Central memory CD8-positive, alpha-beta T cell (primary cell): ENCODE measurements at regions not wholly inside any gene's neighbourhood (a gene's known extent, or its start where the extent isn't known, plus 50 kb on each side); places are given as distances from the start of the nearest gene placed in this dataset.
"Not testable (repeated sequence)": the region's sequence is repeated elsewhere in the genome, so short reads cannot be mapped to it uniquely, and the experiment has no call there.

Source experiments
- ATAC-seq: fragments of 150-1000 bp; cut with Tn5 transposase; replicated peaks from 2 replicates; pipeline ENCODE4 v1.10.0; 2022; ENCODE audit warnings: mild to moderate bottlenecking, moderate FRiP score, moderate number of reproducible peaks; ENCODE audit not compliant: poor library complexity, severe bottlenecking; ENCODE audit errors: extremely low read depth
- DNase-seq, 2 donors: peaks; one replicate each; pipeline ENCODE4 v3.0.0; 2021; ENCODE audit warnings: low spot score in 2 of 2
- H3K27ac Mint-ChIP-seq: one replicate; pipeline ENCODE4 v1.8.0; 2022; ENCODE audit warnings: low read depth, mild to moderate bottlenecking, moderate library complexity, mixed read lengths
- H3K27me3 Mint-ChIP-seq: one replicate; pipeline ENCODE4 v1.8.0; 2022; ENCODE audit warnings: mixed read lengths
- H3K36me3 Mint-ChIP-seq: one replicate; pipeline ENCODE4 v1.8.0; 2022; ENCODE audit warnings: mild to moderate bottlenecking, moderate library complexity, mixed read lengths; ENCODE audit not compliant: insufficient read depth
- H3K4me1 Mint-ChIP-seq: one replicate; pipeline ENCODE4 v1.8.0; 2022; ENCODE audit warnings: mixed read lengths
- H3K4me3 Mint-ChIP-seq: one replicate; pipeline ENCODE4 v1.8.0; 2022; ENCODE audit warnings: mild to moderate bottlenecking, moderate library complexity, mixed read lengths
- H3K9me3 Mint-ChIP-seq: one replicate; pipeline ENCODE4 v1.8.0; 2022; ENCODE audit warnings: mixed read lengths

GRCh38 chr4:12431259-12431658 lies 1002.6 kb upstream of the HS3ST1 start:
- ATAC-seq, H3K4me3 Mint-ChIP-seq, DNase-seq, H3K27me3 Mint-ChIP-seq, H3K4me1 Mint-ChIP-seq, H3K36me3 Mint-ChIP-seq, H3K27ac Mint-ChIP-seq: not testable (repeated sequence)
- peaks cover 36% of the 10 kb centered on the region for H3K9me3 Mint-ChIP-seq

- no peak for DNase-seq
- H3K9me3 Mint-ChIP-seq, result peaks cover 19% of the 10 kb centered on the region
- H3K36me3 Mint-ChIP-seq, result no peaks in the 10 kb centered on the region
- ATAC-seq, result no peak
- no peak overlapping the region for H3K4me3 Mint-ChIP-seq
- H3K4me1 Mint-ChIP-seq, result no peaks in the 10 kb centered on the region
- no peak overlapping the region for H3K27ac Mint-ChIP-seq
- no peaks in the 10 kb centered on the region for H3K27me3 Mint-ChIP-seq
These were observed 992.7 kb upstream of the HS3ST1 start for GRCh38 chr4:12421364-12421763.

- Mint-ChIP-seq H3K4me3 (no peak overlapping the region), H3K4me1 (no peaks in the 10 kb centered on the region), H3K27me3 (no peaks in the 10 kb centered on the region), H3K27ac (no peak overlapping the region), H3K36me3 (no peaks in the 10 kb centered on the region), H3K9me3 (peaks cover 16% of the 10 kb centered on the region)
- ATAC-seq (no peak), DNase-seq (no peak)
These were observed 988.1 kb upstream of the HS3ST1 start for GRCh38 chr4:12416755-12417154.

GRCh38 chr4:12414181-12414812 lies 985.6 kb upstream of the HS3ST1 start:
- Mint-ChIP-seq H3K4me3 (no peak overlapping the region), H3K36me3 (no peaks in the 10 kb centered on the region)

GRCh38 chr4:12411072-12411471 lies 982.4 kb upstream of the HS3ST1 start:
- no peaks in the 10 kb centered on the region for H3K36me3 Mint-ChIP-seq
- H3K27me3 Mint-ChIP-seq, result no peaks in the 10 kb centered on the region
- no peak for ATAC-seq
- H3K9me3 Mint-ChIP-seq, result peaks cover 4% of the 10 kb centered on the region
- H3K4me3 Mint-ChIP-seq, result no peak overlapping the region
- DNase-seq, result no peak
- H3K4me1 Mint-ChIP-seq, result no peaks in the 10 kb centered on the region
- no peak overlapping the region for H3K27ac Mint-ChIP-seq

More at GRCh38 chr4:12414181-12414812, 985.6 kb upstream of the HS3ST1 start:
- Mint-ChIP-seq H3K27ac (no peak overlapping the region), H3K9me3 (peaks cover 4% of the 10 kb centered on the region), H3K4me1 (no peaks in the 10 kb centered on the region), H3K27me3 (no peaks in the 10 kb centered on the region)
- no peak for DNase-seq
- no peak for ATAC-seq

- peaks cover 4% of the 10 kb centered on the region for H3K9me3 Mint-ChIP-seq
- no peaks in the 10 kb centered on the region for H3K36me3 Mint-ChIP-seq
- ATAC-seq (no peak), DNase-seq (no peak)
- no peak overlapping the region for H3K27ac Mint-ChIP-seq
- H3K4me3 Mint-ChIP-seq, result no peak overlapping the region
- H3K4me1 Mint-ChIP-seq, result no peaks in the 10 kb centered on the region
- no peaks in the 10 kb centered on the region for H3K27me3 Mint-ChIP-seq
These were observed 981.0 kb upstream of the HS3ST1 start for GRCh38 chr4:12409507-12410190.

- H3K36me3 Mint-ChIP-seq, result no peaks in the 10 kb centered on the region
- ATAC-seq (no peak), DNase-seq (no peak)
- peaks cover 3% of the 10 kb centered on the region for H3K9me3 Mint-ChIP-seq
- no peaks in the 10 kb centered on the region for H3K27me3 Mint-ChIP-seq
- H3K4me1 Mint-ChIP-seq, result no peaks in the 10 kb centered on the region
- H3K27ac Mint-ChIP-seq, result no peak overlapping the region
- H3K4me3 Mint-ChIP-seq, result no peak overlapping the region
These were observed 979.7 kb upstream of the HS3ST1 start for GRCh38 chr4:12408364-12408763.

GRCh38 chr4:12403175-12403574 lies 974.5 kb upstream of the HS3ST1 start:
- no peak for ATAC-seq
- Mint-ChIP-seq H3K27ac (no peak overlapping the region), H3K4me3 (no peak overlapping the region), H3K4me1 (no peaks in the 10 kb centered on the region), H3K9me3 (peaks cover 20% of the 10 kb centered on the region), H3K27me3 (no peaks in the 10 kb centered on the region), H3K36me3 (no peaks in the 10 kb centered on the region)
- no peak for DNase-seq

GRCh38 chr4:12399781-12400180 lies 971.1 kb upstream of the HS3ST1 start:
- H3K4me1 Mint-ChIP-seq, result no peaks in the 10 kb centered on the region
- no peaks in the 10 kb centered on the region for H3K27me3 Mint-ChIP-seq
- peaks cover 27% of the 10 kb centered on the region for H3K9me3 Mint-ChIP-seq
- no peaks in the 10 kb centered on the region for H3K36me3 Mint-ChIP-seq
- no peak overlapping the region for H3K27ac Mint-ChIP-seq
- no peak overlapping the region for H3K4me3 Mint-ChIP-seq
- DNase-seq, result no peak
- ATAC-seq, result no peak

- no peaks in the 10 kb centered on the region for H3K4me1 Mint-ChIP-seq
- H3K36me3 Mint-ChIP-seq, result no peaks in the 10 kb centered on the region
- H3K9me3 Mint-ChIP-seq, result peaks cover 6% of the 10 kb centered on the region
- H3K27me3 Mint-ChIP-seq, result no peaks in the 10 kb centered on the region
- ATAC-seq (no peak), DNase-seq (no peak)
- H3K4me3 Mint-ChIP-seq, result no peak overlapping the region
- H3K27ac Mint-ChIP-seq, result no peak overlapping the region
These were observed 965.1 kb upstream of the HS3ST1 start for GRCh38 chr4:12393631-12394262.

GRCh38 chr4:12389604-12390003 lies 960.9 kb upstream of the HS3ST1 start:
- Mint-ChIP-seq H3K36me3 (no peaks in the 10 kb centered on the region), H3K4me3 (no peak overlapping the region), H3K27ac (no peak overlapping the region), H3K9me3 (peaks cover 5% of the 10 kb centered on the region), H3K27me3 (no peaks in the 10 kb centered on the region), H3K4me1 (no peaks in the 10 kb centered on the region)
- ATAC-seq (no peak), DNase-seq (no peak)

GRCh38 chr4:12382567-12382966 lies 953.9 kb upstream of the HS3ST1 start:
- DNase-seq, result no peak
- Mint-ChIP-seq H3K27ac (no peak overlapping the region), H3K9me3 (peaks cover 22% of the 10 kb centered on the region), H3K36me3 (no peaks in the 10 kb centered on the region), H3K4me1 (no peaks in the 10 kb centered on the region), H3K4me3 (no peak overlapping the region), H3K27me3 (no peaks in the 10 kb centered on the region)
- ATAC-seq, result no peak

- ATAC-seq, result no peak
- Mint-ChIP-seq H3K9me3 (peaks cover 29% of the 10 kb centered on the region), H3K27ac (no peak overlapping the region), H3K36me3 (no peaks in the 10 kb centered on the region), H3K27me3 (no peaks in the 10 kb centered on the region), H3K4me3 (no peak overlapping the region), H3K4me1 (no peaks in the 10 kb centered on the region)
- no peak for DNase-seq
These were observed 950.5 kb upstream of the HS3ST1 start for GRCh38 chr4:12379191-12379590.
